ENCODE measurements at regions not wholly inside any gene's neighbourhood (a gene's known extent, or its start where the extent isn't known, plus 50 kb on each side); places are given as distances from the start of the nearest gene placed in this dataset.

GRCh38 chr4:111773858-111774257 lies 371.4 kb upstream of the FAM241A start:
- DNase-seq: no peak

- no peak for DNase-seq
These were observed 369.5 kb upstream of the FAM241A start for GRCh38 chr4:111775556-111776297.

- no peak for DNase-seq
These were observed 368.7 kb upstream of the FAM241A start for GRCh38 chr4:111776561-111776960.

- no peak for DNase-seq
These were observed 366.7 kb upstream of the FAM241A start for GRCh38 chr4:111778543-111778942.

- DNase-seq: no peak
These were observed 364.3 kb upstream of the FAM241A start for GRCh38 chr4:111780965-111781364.

- DNase-seq: no peak
These were observed 363.6 kb upstream of the FAM241A start for GRCh38 chr4:111781611-111782010.

- DNase-seq: no peak
These were observed 357.2 kb upstream of the FAM241A start for GRCh38 chr4:111788099-111788498.

- no peak for DNase-seq
These were observed 355.2 kb upstream of the FAM241A start for GRCh38 chr4:111789901-111790640.

GRCh38 chr4:111792632-111793031 lies 352.6 kb upstream of the FAM241A start:
- DNase-seq: no peak

- no peak for DNase-seq
These were observed 351.7 kb upstream of the FAM241A start for GRCh38 chr4:111793433-111794091.

GRCh38 chr4:111797455-111798163 lies 347.6 kb upstream of the FAM241A start:
- DNase-seq: no peak

GRCh38 chr4:111798840-111799239 lies 346.4 kb upstream of the FAM241A start:
- DNase-seq: no peak

GRCh38 chr4:111800551-111800950 lies 344.7 kb upstream of the FAM241A start:
- no peak for DNase-seq

GRCh38 chr4:111802191-111802590 lies 343.1 kb upstream of the FAM241A start:
- DNase-seq: no peak

GRCh38 chr4:111806331-111806730 lies 338.9 kb upstream of the FAM241A start:
- no peak for DNase-seq

- no peak for DNase-seq
These were observed 337.7 kb upstream of the FAM241A start for GRCh38 chr4:111807576-111807975.

GRCh38 chr4:111808174-111808573 lies 337.1 kb upstream of the FAM241A start:
- DNase-seq: no peak

GRCh38 chr4:111811661-111812060 lies 333.6 kb upstream of the FAM241A start:
- no peak for DNase-seq

GRCh38 chr4:111812114-111812513 lies 333.1 kb upstream of the FAM241A start:
- no peak for DNase-seq

GRCh38 chr4:111812760-111813159 lies 332.5 kb upstream of the FAM241A start:
- no peak for DNase-seq

- no peak for DNase-seq
These were observed 331.6 kb upstream of the FAM241A start for GRCh38 chr4:111813555-111814140.

GRCh38 chr4:111814961-111815360 lies 330.3 kb upstream of the FAM241A start:
- DNase-seq: no peak

GRCh38 chr4:111821342-111821741 lies 323.9 kb upstream of the FAM241A start:
- DNase-seq: no peak
